ENCODE measurements at regions not wholly inside any gene's neighbourhood (a gene's known extent, or its start where the extent isn't known, plus 50 kb on each side); places are given as distances from the start of the nearest gene placed in this dataset.

DNA sequence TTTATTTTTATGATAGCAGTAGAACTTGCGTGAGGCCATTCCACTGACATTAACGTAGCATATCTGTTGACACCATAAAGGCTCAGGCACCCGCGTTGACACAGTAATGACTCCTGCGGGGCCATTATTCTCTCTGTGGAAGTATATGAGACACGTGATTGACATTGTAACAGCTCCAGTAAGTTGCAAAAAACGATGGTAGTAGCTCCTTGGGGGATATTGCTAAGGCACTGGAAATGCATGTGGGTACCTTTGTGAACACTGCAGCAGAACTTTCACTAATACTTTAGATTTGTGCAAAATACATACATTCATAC, 918.8 kb upstream of the CDH8 start:
- TF ChIP-seq, protein P1, sequence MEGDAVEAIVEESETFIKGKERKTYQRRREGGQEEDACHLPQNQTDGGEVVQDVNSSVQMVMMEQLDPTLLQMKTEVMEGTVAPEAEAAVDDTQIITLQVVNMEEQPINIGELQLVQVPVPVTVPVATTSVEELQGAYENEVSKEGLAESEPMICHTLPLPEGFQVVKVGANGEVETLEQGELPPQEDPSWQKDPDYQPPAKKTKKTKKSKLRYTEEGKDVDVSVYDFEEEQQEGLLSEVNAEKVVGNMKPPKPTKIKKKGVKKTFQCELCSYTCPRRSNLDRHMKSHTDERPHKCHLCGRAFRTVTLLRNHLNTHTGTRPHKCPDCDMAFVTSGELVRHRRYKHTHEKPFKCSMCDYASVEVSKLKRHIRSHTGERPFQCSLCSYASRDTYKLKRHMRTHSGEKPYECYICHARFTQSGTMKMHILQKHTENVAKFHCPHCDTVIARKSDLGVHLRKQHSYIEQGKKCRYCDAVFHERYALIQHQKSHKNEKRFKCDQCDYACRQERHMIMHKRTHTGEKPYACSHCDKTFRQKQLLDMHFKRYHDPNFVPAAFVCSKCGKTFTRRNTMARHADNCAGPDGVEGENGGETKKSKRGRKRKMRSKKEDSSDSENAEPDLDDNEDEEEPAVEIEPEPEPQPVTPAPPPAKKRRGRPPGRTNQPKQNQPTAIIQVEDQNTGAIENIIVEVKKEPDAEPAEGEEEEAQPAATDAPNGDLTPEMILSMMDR (IDR thresholded peaks at IDR 0.05), result no peak
- TF ChIP-seq POLR2A (IDR thresholded peaks at IDR 0.05), result no peak

All from prostate gland (tissue), 2 donors.